A204.1 (cell line): ENCODE measurements at regions not wholly inside any gene's neighbourhood (a gene's known extent, or its start where the extent isn't known, plus 50 kb on each side); places are given as distances from the start of the nearest gene placed in this dataset.
"Not testable (repeated sequence)": the region's sequence is repeated elsewhere in the genome, so short reads cannot be mapped to it uniquely, and the experiment has no call there.

Source experiments
- FAIRE-seq: peaks from 2 replicates; lab custom pipeline; 2012; peaks lifted over from hg19 to GRCh38; lab: Jason Lieb, UNC

DNA sequence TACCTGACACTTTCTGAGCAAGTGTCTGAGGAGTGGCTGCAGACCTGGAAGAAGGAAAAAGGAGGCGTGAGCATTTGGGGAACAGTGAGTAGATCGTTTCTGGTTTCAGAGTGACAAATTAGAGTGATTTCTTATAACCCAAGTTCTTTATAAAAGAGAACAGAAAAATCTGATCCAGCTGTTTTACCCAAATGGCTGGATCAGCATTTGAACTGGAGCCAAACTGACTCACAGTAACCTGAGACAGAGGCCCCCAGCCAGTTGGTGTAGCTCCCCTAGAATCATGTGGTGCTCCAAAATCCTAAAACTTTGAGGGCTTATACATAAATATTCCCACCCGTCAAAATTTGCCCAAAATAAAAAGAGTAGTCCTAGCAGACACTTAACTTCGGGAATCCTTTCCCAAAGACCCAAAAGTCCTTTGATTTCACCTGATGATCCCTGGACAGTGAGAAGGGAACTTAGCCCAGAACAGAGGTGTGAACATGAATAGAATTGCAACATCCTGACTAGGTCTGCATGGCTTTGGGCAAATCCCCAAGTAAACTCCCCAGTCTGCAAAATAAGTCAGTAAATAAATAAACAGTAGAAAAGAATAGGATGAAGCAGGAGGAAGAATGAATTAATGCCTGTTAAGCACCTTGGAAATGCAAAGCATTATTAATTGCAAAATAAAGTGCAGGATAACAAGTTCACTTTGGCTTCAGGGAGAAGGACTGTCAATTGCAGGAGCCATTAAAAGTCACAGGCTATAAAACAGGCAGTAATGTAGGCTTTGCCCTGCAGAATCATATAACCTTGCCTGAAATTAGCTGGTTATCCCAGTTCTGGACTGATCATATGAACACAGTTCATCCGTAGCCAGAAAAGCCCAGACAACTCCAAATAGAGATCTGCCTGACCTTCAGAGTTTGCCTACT is 262.0 kb upstream of the JARID2 start:
- no peak for FAIRE-seq

DNA sequence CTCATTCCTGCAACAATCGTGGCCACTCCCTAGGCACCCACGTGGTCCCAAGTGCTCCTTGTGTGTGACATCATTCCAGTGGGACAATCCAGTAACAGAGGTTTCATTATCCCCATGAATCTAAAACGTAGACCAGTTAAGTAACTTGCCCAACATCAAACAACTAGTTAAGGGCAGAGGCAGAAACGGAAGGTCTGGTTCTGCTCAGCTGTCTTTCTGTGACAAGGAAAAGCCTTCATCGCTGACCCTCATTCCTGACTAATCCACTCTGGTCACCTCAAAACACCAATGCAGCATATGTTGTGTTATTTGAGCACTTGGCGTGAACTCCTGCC is 261.4 kb upstream of the JARID2 start:
- no peak for FAIRE-seq

DNA sequence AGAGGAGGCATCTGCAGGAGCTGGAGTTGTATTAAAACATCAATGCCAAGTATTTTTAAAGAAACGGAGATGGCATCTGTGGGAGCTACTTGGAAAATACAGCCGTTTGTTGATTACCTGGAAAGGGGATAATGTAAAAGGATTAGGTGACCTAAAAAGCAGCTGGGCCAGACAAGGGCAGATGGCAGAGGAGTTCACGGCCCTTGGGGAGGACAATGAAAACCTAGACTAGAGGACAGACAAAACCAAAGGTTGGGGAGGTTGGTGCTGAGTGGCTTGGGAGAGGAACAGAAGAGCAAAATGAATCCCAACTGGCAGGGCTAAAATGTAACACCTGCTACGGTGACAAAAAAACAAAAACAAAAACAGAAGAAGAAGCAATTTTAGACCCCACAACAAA is 260.5 kb upstream of the JARID2 start:
- FAIRE-seq: no peak

DNA sequence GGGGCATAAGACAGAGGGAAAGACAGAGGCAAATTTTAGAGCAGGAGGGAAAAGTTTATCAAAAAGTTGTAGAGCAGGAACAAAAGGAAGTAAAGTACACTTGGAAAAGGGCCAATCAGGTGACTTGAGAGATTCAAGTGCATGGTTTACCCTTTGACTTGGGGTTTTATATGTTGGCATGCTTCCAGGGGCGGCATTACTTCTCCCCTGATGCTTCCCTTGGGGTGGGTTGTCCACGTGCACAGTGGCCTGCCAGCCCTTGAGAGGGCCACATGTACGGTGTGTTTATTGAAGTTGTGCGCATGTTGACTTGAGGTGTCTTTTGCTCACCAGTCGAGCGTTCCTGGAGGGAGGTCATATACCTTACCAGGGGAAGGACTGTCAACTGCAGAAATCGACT is 259.5 kb upstream of the JARID2 start:
- FAIRE-seq: no peak

DNA sequence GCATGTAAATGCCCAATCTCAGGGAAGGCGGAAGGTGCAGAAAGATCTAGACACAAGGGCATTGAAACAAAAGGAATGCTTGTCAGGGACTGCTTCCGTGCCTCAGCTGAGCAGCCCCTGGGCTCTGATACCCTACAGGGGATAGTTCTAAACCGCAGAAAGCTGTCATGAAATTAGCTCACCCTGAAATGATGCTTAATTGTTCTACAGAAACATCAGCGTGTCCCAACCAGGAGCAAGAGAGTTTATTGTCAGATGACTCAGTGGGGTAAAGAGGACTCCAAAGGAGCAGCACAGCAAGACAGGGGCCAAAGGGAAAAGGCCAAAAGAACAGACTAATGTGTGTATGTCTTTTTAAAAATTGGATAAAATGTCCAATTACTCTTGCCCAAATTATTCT is 258.4 kb upstream of the JARID2 start:
- no peak for FAIRE-seq

DNA sequence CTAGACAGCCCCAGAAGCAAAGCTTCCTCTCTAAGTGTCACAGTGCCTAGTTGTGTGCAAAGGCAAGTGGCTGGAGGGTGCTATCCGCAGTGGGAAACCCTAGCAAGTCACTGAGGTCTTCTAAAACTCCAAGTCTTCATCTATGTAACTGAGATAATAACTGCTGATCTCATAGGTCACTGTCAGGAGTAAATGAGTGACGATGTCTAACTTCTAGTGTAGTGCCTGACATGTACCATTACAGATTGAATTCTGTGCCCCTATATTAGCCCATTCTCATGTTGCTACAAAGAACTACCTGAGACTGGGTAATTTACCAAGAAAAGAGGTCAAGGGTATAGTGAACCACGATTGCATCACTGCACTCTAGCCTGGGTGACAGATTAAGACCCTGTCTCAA is 253.5 kb upstream of the JARID2 start:
- no peak for FAIRE-seq

DNA sequence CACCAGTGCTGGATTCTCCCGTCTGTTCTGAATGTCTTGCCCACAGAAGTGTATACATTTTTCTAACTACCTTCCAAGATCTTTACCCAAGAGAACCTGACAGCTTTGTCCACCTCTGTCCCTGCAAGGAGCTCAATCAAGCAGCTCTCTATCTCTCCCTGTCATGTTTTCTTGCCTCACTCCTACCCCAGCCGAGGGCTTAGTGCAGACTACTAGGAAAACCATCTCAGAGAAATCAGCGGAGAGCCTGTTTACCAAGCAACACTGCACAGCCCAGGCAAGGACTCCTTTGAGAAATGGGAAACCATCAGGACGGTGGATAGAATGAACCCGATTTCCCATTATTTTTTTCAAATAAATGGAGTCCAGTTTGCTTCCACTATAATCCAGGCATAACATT is 250.7 kb upstream of the JARID2 start:
- FAIRE-seq: no peak

DNA sequence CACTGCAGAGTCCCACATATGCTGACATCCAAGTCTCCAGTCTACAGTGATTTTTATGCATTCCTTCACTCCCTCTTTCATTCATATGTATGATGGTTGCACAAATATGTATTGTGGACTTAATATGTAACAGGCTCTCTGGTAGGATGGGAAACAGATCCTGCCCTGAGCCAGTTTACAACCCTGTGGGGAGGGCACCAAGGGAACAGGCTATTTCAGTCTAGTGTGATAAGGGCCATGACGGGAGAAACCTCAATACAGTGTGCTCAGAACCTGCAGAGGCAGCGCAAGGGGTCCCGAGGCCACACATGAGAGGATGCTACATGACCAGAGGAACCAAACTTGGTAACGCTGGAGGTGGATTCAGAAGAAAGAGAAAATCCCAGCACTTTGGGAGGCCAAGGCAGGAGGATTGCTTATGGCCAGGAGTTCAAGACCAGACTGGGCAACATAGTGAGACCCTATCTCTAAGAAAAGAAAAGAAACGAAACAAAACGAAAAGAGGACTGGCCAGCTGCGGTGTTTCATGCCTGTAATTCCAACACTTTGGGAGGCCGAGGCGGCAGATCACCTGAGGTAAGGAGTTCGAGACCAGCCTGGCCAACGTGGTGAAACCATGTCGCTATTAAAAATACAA is 249.8 kb upstream of the JARID2 start:
- FAIRE-seq: no peak

DNA sequence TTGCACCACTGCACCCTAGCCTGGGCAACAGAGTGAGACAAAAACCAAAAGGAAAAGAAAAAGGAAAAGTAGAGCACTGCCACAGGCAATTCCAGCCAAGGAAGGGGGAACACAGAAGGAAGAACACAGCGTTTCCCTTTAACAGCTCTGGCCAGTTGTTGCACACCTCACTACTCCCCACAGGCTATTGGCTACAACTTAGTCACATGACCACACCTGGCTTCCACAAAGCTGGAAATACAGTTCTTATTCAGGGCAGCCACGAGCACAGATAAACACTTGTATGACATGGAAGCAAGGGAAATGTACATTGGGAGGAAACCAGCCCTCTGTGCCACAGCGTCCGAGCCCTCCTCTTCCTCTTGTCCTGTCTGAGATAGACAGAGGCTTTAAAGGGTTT is 249.0 kb upstream of the JARID2 start:
- no peak for FAIRE-seq

DNA sequence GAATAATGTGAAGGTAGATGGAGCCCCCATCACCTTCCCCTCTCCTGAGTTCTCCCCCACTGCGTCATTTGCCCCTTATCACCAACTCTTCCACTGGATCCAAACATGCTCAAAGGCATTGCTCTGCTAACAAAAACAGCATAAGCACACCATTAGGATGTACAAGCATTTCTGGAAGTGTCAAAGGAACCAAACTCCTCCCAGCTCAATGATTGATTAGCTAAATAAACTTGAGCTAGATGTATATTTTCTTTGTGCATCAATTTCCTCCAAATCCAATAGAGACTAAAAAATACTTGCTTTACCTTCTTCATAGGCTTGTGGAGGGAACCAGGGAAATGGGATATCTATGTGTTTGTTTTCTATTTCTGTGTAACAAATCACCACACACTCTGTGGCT is 248.4 kb upstream of the JARID2 start:
- no peak for FAIRE-seq

DNA sequence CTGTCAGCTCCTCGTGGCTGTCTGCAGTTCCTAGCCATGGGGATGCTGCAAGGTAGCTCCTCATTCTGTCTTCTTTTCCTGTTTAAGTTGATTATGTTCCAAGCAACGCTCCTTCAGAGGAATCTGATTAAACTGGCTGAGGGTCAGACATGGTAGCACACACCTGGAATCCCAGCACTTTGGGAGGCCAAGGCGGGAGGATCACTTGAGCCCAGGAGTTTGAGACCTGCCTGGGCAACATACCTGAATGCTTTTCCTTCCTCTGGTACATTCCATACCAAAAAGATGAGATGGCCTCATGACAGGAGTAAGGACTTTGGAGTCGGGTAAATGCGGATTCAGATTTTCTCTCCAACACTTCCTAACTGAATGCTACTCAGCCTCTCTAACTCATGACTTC is 246.8 kb upstream of the JARID2 start:
- FAIRE-seq: no peak

DNA sequence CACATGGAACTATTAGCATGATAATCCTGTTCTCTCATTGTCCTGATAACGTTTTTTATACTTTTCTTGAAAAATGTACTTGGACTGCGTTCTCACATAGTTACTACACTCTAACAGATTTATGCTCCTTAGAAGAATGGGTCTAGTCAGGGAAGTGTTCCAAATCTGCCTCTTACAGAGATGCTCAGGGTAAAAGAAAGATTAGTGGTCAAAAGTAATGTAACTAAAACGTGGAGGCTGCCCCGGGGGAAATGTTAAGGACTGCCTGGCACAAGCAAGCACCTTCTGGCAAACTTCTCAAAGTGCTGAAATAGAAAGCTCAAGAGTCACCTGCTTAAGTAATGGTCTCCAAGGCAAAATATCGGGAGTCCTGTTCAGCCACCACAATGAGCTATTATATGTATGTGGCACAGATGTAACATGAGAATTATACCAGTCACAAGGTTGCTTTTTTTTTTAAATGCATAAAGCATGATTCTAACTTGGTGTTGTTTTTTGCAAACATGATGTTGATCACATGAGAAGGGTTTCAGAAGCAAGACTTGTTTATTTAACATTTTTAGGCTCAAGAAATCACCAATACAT is 244.5 kb upstream of the JARID2 start:
- no peak for FAIRE-seq

DNA sequence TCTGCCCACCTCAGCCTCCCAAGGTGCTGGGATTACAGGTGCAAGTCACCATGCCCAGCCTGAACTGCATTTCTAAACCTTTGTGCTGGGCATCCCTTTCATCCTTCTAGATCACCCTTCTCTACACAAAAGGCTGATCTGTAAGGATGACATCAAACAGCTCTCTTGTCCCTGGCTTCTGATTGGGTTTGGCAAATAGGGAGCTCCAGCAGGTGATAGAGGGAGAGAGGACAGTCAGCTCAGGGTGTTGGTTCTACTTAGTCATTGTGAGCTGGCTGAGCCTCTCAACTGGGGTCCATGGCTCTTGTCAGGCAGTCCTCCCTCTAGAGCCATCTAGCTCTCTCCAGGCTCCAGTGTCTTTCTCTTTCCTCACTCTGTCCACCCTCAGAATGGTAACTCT is 237.6 kb upstream of the JARID2 start:
- FAIRE-seq: no peak

DNA sequence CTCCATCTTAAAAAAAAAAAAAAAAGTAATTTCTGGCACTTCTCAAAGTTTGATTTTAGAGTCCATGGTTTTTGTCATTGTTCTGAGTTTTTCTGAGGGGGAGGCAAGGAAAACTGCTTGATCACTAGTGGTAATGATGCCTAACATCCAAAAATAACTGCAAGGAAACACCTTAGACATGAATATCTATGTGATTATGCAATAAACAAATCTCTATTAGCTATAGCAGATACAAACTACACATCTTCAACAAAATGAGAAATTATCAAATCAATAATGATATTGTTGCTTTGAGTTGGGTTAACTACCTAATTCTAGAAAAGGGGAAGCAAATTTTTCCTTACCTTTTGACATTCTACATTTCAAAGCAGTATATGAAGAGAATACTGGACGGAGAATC is 230.9 kb upstream of the JARID2 start:
- no peak for FAIRE-seq

DNA sequence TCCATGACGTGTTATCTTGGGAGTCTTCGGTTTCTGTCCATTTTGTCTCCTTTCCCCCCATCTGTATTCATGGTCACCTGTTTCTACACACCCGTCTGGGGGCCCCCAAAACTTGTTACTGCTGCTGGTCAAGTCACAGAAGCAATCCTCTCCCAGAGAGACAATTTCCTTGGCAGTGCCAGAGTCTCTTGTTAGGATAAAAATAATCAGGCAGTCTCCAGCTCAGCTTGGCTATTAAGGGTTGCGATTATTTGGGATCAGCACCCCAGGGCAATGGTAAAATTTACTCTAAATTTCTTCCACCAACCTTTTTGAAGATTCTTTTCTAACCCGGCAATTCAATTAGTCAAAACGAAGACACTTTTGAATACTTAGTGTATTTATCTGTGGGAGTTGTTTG is 229.1 kb upstream of the JARID2 start:
- no peak for FAIRE-seq

DNA sequence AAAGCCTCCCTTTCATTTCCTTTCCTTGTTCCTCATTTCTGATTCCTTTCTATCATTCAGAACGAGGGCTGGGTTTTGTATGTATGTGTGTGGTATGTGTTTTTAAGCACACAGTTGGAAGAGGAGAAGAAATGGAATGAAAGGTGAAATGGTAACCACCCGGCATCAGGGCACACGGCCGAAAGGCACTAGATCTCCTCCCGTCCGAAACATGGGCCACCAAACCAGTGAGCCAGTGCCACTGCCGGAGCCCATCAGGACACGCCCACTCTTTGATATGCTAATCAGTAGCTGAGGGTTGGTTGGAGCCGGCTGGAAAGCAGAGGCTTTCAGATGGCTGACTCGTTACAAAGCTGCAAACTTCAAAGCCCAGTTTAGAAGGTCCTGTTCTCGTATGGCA is 228.6 kb upstream of the JARID2 start:
- FAIRE-seq: no peak

DNA sequence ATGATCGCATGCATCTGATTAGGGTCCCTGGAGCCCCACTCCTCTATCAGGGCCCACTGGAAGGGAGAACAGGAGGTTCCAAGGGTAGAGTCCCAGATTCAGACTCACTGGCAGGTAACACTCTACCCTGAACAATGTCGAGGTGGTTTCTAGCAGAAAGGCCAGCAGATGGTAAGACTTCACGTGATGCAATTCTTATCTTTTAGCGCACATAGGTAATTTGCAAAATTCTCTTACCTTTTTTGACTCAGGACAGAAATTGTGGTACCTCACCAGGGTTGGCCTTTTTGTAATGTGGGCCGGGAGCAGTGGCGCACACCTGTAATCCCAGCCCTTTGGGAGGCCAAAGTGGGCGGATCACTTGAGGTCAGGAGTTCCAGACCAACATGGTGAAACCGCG is 228.1 kb upstream of the JARID2 start:
- no peak for FAIRE-seq

DNA sequence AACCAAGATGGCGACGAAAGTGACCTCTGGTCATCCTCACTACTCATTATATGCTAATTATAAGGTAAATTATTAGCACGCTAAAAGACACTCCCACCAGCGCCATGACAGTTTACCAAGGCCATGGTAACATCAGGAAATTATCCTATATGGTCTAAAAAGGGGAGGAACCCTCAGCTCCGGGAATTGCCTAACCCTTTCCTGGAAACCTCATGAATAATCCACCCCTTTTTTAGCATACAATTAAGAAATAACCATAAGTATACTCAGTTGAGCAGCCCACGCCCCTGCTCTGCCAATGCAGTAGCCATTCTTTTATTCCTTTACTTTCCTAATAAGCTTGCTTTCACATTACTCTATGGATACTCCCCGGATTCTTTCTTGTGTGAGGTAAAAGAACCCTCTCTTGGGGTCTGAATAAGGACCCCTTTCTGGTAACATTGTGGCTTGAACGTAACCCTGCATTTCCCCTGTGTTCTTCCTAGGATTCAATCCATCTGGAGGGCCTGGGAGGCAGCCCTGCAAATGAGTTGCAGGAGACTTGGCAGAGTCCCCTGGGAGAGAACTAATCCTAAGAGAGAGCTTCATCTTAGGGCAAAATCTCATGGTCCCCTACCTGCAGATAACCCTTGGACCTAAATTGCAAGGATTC is 225.6 kb upstream of the JARID2 start:
- FAIRE-seq: no peak

DNA sequence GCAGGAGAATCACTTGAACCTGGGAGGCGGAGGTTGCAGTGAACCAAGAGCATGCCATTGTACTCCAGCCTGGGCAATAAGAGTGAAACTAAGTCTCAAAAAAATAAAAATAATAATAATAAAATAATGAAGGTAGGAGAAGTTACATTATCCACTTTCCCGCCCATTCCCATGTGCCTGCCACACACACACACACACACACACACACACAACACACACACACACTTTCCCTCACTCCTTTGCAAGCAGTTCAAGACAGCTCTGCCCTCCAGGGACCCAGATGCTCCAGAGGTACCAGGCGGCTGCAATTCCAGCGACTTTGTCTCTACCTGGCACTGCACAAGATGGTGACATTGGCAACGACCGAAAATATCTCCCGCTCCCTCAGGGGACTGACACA is 224.8 kb upstream of the JARID2 start:
- no peak for FAIRE-seq

DNA sequence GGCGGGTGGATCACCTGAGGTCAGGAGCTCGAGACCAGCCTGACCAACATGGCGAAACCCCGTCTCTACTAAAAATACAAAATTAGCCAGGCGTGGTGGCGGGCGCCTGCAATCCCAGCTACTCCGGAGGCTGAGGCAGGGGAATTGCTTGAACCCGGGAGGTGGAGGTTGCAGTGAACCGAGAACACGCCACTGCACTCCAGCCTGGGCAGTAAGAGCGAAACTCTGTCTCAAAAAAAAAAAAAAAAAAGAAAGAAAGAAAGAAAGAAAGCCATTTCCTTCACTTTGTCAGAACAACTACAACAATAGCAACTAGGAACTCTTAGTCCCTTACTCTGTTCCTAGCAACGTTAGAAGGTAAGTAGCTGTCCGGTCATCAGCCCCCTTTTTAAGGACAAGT is 222.9 kb upstream of the JARID2 start:
- FAIRE-seq: not testable (repeated sequence)

DNA sequence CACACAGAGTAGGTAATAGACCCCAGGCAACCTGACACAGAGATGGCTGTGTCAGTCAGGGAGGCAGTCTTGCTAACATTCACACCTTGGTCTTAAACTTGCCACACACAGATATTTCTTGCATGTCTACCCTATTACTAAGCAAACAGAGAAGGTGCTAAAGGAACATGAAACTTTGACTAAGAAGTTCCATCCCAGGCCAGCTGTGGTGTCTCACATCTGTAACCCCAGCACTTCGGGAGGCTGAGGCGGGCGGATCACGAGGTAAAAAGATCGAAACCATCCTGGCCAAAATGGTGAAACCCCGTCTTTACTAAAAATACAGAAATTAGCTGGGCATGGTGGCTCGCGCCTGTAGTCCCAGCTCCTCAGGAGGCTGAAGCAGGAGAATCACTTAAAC is 222.4 kb upstream of the JARID2 start:
- FAIRE-seq: no peak

DNA sequence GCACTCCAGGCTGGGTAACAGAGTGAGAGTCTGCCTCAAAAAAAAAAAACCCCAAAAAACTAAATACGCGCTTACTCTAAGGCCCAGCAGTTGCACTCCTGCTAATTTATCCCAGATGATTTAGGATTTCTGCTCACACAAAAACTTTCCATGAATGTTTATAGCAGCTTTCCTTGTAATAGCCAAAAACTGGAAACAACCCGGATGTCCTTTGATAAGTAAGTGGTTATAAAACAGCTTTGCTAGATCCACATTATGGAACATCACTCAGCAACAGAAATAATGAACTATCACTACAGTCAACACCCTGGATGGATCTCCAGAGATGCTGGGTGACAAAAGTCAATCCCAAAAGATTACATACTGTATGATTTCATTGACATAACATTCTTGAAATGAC is 220.4 kb upstream of the JARID2 start:
- no peak for FAIRE-seq

DNA sequence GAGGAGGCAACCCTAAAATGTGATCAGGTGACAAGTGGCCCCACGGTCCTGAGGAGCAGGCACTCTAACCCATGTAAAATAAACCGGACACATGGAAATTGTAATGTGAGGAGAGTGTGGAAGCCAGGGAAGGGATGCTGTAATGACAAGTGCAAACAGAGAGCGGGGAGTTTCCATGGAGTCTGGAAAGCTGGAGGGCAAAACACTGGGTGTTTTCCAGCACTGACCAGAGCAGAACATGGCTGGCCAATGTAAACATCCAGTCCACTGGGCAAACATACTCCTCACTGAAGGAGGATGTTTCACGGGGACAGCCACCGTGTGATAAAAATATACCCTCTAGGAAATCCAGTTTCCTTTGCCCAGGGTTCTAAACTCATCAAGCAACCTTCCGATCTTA is 219.0 kb upstream of the JARID2 start:
- FAIRE-seq: no peak
